ENCODE measurements at regions not wholly inside any gene's neighbourhood (a gene's known extent, or its start where the extent isn't known, plus 50 kb on each side); places are given as distances from the start of the nearest gene placed in this dataset.

GRCh38 chr2:20515290-20516220, 68.7 kb downstream of the RHOB start:
- H3K4me1 ChIP-seq: peaks cover 0 to 14% (median 8%) of the 10 kb centered on the region in 4 donors
- WGBS, 2 donors: 89 to 97% methylated on average over 14 of the region's 14 CpGs

GRCh38 chr2:20516291-20516645, 69.4 kb downstream of the RHOB start:
- DNase-seq (no peak), ATAC-seq (ENCODE audit: low FRiP score in 2 of 2) (no peak)
- 94 to 97% methylated on average over 2 of the region's 2 CpGs for WGBS, 2 donors
- Histone ChIP-seq H3K36me3 (no peaks in the 10 kb centered on the region), H3K9me3 (no peaks in the 10 kb centered on the region), H3K4me3 (no peak overlapping the region), H3K4me1 (peaks cover 0 to 14% (median 8%) of the 10 kb centered on the region in 4 donors), H3K27me3 (no peaks in the 10 kb centered on the region), H3K27ac (peak overlapping the region in 3 of 4 donors; percentile 52 to 56 (median 54))
- TF ChIP-seq POLR2A (IDR thresholded peaks at IDR 0.05) (no peak), EP300 (IDR thresholded peaks at IDR 0.05) (no peak), POLR2AphosphoS5 (IDR thresholded peaks at IDR 0.05) (no peak), CTCF (IDR thresholded peaks at IDR 0.05) (no peak)

More at GRCh38 chr2:20515290-20516220, 68.7 kb downstream of the RHOB start:
- ATAC-seq (ENCODE audit: low FRiP score in 2 of 2) (no peak), DNase-seq (no peak)
- Histone ChIP-seq H3K36me3 (no peaks in the 10 kb centered on the region), H3K4me3 (no peak overlapping the region), H3K27ac (no peak overlapping the region), H3K27me3 (no peaks in the 10 kb centered on the region), H3K9me3 (no peaks in the 10 kb centered on the region)
- TF ChIP-seq POLR2AphosphoS5 (IDR thresholded peaks at IDR 0.05): no peak
- TF ChIP-seq POLR2A (IDR thresholded peaks at IDR 0.05): no peak
- no peak for TF ChIP-seq CTCF (IDR thresholded peaks at IDR 0.05)
- TF ChIP-seq EP300 (IDR thresholded peaks at IDR 0.05): no peak

GRCh38 chr2:20516646-20517341, 69.9 kb downstream of the RHOB start:
- DNase-seq: no peak
- ATAC-seq (ENCODE audit: low FRiP score in 2 of 2): peak; percentile 38 to 74
- Histone ChIP-seq H3K9me3 (no peaks in the 10 kb centered on the region), H3K36me3 (no peaks in the 10 kb centered on the region), H3K27ac (peak overlapping the region in 3 of 4 donors; percentile 52 to 56 (median 54)), H3K4me3 (peak overlapping the region in 1 of 4 donors; percentile 3), H3K27me3 (no peaks in the 10 kb centered on the region), H3K4me1 (peaks cover 0 to 14% (median 8%) of the 10 kb centered on the region in 4 donors)
- 60 to 64% methylated on average over 9 to 10 of the region's 10 CpGs for WGBS, 2 donors
- TF ChIP-seq POLR2A (IDR thresholded peaks at IDR 0.05): no peak
- no peak for TF ChIP-seq EP300 (IDR thresholded peaks at IDR 0.05)
- no peak for TF ChIP-seq CTCF (IDR thresholded peaks at IDR 0.05)
- no peak for TF ChIP-seq POLR2AphosphoS5 (IDR thresholded peaks at IDR 0.05)

GRCh38 chr2:20519309-20519708, 72.4 kb downstream of the RHOB start:
- Histone ChIP-seq H3K36me3 (no peaks in the 10 kb centered on the region), H3K27ac (no peak overlapping the region), H3K9me3 (no peaks in the 10 kb centered on the region), H3K27me3 (no peaks in the 10 kb centered on the region), H3K4me3 (no peak overlapping the region), H3K4me1 (peaks cover 3 to 20% (median 10%) of the 10 kb centered on the region in 4 donors)
- DNase-seq: no peak
- 87 to 95% methylated on average over 3 of the region's 3 CpGs for WGBS, 2 donors
- TF ChIP-seq CTCF (IDR thresholded peaks at IDR 0.05) (no peak), EP300 (IDR thresholded peaks at IDR 0.05) (no peak), POLR2AphosphoS5 (IDR thresholded peaks at IDR 0.05) (no peak), POLR2A (IDR thresholded peaks at IDR 0.05) (no peak)
- ATAC-seq (ENCODE audit: low FRiP score in 2 of 2): no peak

Measured in upper lobe of left lung (tissue), 6 donors.